SK-N-SH (cell line): ENCODE measurements at regions not wholly inside any gene's neighbourhood (a gene's known extent, or its start where the extent isn't known, plus 50 kb on each side); places are given as distances from the start of the nearest gene placed in this dataset.

Experiments
- CTCF ChIP-seq: fragments of 200-600 bp; sonication (generic); IDR thresholded peaks from 2 replicates; pipeline ENCODE4 v1.6.1; 2017; ENCODE audit warnings: antibody characterized with exemption, mild to moderate bottlenecking, moderate library complexity
- EP300 ChIP-seq, 2 experiments: IDR thresholded peaks; 2 replicates each; pipeline versions ENCODE4 v1.4.0 to v1.6.1; 2012; ENCODE audit warnings: borderline replicate concordance in 1 of 2, low read depth in 1 of 2, low read length in 1 of 2
- JUND ChIP-seq: IDR thresholded peaks from 2 replicates; pipeline ENCODE4 v1.4.0; 2012
- MXI1 ChIP-seq: IDR thresholded peaks from 2 replicates; pipeline ENCODE4 v1.6.1; 2012; ENCODE audit warnings: mild to moderate bottlenecking, low read depth, low read length, improper control_type of control experiment
- NFIC ChIP-seq: IDR thresholded peaks from 2 replicates; pipeline ENCODE4 v1.4.0; 2012; ENCODE audit warnings: borderline replicate concordance
- RAD21 ChIP-seq: IDR thresholded peaks from 2 replicates; pipeline ENCODE4 v1.6.1; 2012; ENCODE audit warnings: mild to moderate bottlenecking, low read length
- REST ChIP-seq: IDR thresholded peaks from 2 replicates; pipeline ENCODE4 v1.6.1; 2012; ENCODE audit warnings: mild to moderate bottlenecking, low read depth, low read length, moderate library complexity
- RFX5 ChIP-seq: IDR thresholded peaks from 2 replicates; pipeline ENCODE4 v1.6.1; 2012; ENCODE audit warnings: mild to moderate bottlenecking, improper control_type of control experiment, low read length
- SIN3A ChIP-seq: IDR thresholded peaks from 2 replicates; pipeline ENCODE4 v1.6.1; 2012; ENCODE audit warnings: low read depth, mild to moderate bottlenecking, low read length, moderate library complexity, borderline replicate concordance
- TAF1 ChIP-seq: IDR thresholded peaks from 2 replicates; pipeline ENCODE4 v1.6.1; 2012; ENCODE audit warnings: low read depth, mild to moderate bottlenecking, low read length, moderate library complexity, borderline replicate concordance
- USF2 ChIP-seq: fragments of 150-350 bp; IDR thresholded peaks from 2 replicates; pipeline ENCODE4 v1.6.1; 2017; ENCODE audit warnings: antibody characterized with exemption, low read length, low read depth, borderline replicate concordance

GRCh38 chr9:110065532-110065931, 142.4 kb downstream of the C9orf152 start:
- TF ChIP-seq CTCF (no peak), EP300 (IDR thresholded peaks at IDR 0.05; ENCODE audit: borderline replicate concordance in 1 of 2, low read depth in 1 of 2, low read length in 1 of 2) (no peak), RAD21 (no peak), REST (no peak), USF2 (no peak), JUND (no peak), MXI1 (no peak), NFIC (no peak), TAF1 (no peak), SIN3A (no peak), RFX5 (no peak)
